ENCODE measurements at regions not wholly inside any gene's neighbourhood (a gene's known extent, or its start where the extent isn't known, plus 50 kb on each side); places are given as distances from the start of the nearest gene placed in this dataset.

GRCh38 chr21:17979763-17980162 is 160.6 kb upstream of the C21orf91 start:
- DNase-seq (ENCODE audit: low read depth): no peak

- no peak for DNase-seq (ENCODE audit: low read depth)
Observed at GRCh38 chr21:17978895-17979294, 159.7 kb upstream of the C21orf91 start.

GRCh38 chr21:17976691-17977090 is 157.5 kb upstream of the C21orf91 start:
- DNase-seq (ENCODE audit: low read depth): no peak

DNA sequence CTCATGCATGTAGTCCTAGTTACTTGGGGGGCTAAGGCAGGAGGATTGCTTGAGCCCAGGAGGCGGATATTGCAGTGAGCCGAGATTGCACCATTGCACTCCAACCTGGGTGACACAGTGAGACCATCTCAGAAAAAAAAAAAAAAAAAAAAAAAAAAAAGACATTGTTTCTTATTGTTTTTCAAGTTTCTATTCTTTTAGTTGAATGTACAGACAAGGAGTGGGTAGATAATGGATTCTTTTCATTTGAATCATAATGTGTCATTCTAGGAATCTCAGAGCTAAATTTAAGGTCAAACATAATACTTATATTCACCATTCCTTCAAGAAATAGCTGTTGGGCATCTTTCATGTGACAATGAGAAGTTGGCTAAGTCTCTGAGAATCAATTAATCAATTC is 157.0 kb upstream of the C21orf91 start:
- DNase-seq (ENCODE audit: low read depth): no peak

DNA sequence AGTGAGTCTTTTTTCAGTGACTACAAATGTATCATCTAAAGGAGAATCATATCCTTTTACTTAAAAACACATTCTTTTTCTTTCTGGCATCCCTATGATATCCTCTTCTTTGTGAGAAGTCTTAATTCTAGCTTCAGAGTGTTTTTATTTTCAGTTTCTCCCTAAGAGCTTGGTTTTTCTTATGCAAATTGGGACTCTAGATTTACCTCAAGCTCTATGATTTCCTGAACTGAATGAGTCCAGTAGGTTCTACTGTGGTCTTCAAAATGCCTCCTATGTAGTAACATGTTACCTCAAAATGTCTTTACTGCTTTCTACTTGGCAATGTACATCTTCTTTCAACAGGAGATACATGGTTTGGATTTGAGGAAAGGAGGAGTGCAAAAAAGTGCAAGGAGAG is 148.2 kb upstream of the C21orf91 start:
- no peak for DNase-seq (ENCODE audit: low read depth)

GRCh38 chr21:17964716-17965115 is 145.6 kb upstream of the C21orf91 start:
- DNase-seq (ENCODE audit: low read depth): no peak

GRCh38 chr21:17964199-17964598 is 145.0 kb upstream of the C21orf91 start:
- no peak for DNase-seq (ENCODE audit: low read depth)

GRCh38 chr21:17950591-17950990 is 131.4 kb upstream of the C21orf91 start:
- DNase-seq (ENCODE audit: low read depth): no peak

DNA sequence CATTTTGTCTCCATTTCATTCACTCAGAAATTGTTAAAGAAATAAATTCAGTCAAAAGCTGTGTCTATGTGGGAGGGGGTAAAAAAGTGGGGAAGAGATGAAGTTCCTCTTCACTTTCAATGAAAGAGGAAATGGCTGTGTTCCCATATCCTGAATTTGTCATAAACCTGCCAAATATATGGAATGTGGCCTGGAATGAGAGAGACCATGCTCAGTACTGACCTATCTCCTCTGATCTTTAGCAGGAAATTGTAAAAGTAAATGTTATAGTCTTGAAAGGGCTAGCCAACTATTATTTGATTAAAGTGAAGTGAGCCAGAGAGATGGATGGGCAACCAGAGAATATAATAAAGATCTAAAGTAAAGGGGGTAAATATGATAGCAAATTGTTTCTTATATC is 130.3 kb upstream of the C21orf91 start:
- DNase-seq (ENCODE audit: low read depth): no peak

- DNase-seq (ENCODE audit: low read depth): no peak
Observed at GRCh38 chr21:17947531-17947930, 128.4 kb upstream of the C21orf91 start.

GRCh38 chr21:17931080-17931479 is 111.9 kb upstream of the C21orf91 start:
- no peak for DNase-seq (ENCODE audit: low read depth)

DNA sequence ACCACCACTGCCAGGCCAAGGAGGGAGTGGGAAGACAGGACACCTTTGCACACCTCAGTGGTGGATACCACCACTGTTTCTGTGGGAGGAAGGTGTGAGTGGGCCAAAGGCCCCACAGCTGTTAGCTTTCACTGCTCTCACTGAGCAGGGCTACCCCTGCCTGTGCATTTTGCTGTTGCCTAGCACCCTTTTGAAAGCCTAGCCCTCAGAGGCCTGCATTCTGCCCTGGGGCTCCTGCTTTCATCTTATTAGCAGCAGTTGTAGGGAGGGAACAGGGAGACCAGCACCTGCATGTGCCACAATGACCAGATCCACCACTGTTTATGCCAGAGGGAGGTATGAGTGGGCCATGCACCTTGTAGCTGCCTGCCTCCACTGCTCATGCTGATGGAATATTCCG is 110.9 kb upstream of the C21orf91 start:
- DNase-seq (ENCODE audit: low read depth): no peak

DNA sequence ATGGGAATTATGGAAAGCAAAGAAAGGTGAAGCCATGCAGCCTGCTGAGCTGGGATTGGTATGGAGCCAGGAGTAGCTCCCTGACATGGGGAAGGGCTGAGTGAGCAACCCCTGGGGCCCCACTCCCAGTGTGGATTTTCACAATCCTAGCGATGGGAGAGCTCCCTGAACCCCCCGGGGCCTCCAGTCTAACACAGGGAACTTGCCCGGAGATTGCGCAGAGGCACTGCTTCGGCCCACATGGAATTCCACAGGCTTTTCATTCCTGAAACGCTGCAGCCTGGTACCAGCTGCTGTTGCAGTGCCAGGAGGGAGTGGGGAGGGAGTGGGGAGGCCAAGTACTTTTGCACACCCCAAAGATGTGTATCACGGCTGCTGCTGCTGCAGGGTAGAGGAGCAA is 110.4 kb upstream of the C21orf91 start:
- no peak for DNase-seq (ENCODE audit: low read depth)

- peak; percentile 6 for DNase-seq (ENCODE audit: low read depth)
Observed at GRCh38 chr21:17925899-17926298, 106.7 kb upstream of the C21orf91 start.

DNA sequence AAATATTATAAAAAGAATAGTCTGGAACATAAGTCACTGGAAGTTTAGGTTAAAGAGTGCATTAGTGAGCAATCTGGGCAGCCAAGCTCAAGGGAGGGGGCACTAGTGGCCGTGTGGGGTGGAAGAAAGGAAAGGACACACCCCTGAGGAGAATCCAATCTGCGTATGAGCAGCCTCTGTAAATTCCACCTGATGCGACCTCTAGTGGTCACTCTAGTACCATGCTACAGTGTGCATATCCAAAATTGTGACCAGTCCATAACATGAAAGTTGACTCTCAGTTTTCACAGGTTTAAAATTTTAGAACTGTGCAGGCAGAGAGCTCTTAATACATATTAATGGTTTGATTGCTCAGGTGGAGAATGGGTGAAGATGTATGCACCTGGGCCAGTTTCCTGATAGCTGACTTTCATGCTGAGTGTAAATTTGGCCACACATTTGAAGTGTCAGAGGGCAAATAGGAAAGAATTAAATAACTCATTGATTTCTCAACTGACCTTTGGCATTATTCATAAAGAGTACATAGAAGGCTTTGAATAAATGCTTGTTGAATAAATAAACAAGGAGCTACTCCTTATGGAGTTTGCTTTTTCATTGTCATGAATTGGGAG is 105.9 kb upstream of the C21orf91 start:
- peak; percentile 15 for DNase-seq (ENCODE audit: low read depth)

DNA sequence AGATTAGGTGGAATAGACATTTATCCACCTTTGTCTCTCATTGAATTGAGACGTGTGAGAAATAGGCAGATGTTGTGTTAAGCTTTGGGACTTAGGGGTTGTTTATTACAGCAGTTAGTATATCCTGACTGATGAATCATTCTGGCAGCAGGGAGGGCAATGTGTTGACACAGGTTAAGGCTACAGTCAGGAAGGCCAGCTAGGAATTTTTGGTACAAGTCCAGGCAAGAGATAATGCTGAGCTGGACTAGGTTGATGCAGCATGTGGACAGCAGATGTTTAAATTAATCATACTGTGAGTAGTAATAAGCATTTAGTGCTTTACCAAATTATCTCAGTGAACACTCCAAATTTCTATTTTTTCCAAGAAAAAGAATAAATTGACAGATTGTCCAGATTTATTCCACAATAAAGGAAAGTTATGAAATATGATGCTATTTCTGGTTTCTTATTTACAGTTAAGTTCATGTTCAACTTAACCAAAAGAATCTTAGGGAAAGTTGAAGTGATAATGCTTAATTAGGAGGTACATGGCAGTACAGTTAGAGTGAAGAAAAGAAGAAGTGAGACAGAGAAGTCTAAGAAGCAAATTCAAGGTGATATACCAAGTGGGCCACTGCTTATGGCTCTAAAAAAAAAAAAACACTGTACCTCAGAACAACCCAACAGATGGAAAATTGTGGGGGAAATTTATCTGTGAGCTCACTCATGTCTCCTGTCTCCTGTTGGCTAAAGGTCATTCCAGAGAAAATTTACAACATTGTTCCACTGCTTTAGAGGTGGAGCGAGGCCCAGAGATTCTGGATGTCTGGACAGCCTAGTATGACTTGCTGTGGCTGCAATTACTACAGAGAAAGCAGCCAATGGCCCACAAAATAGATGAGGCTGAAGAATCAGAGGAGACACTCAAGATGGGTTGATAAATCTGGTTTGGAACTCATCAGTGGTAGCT is 102.7 kb upstream of the C21orf91 start:
- DNase-seq (ENCODE audit: low read depth): peak; percentile 31

DNA sequence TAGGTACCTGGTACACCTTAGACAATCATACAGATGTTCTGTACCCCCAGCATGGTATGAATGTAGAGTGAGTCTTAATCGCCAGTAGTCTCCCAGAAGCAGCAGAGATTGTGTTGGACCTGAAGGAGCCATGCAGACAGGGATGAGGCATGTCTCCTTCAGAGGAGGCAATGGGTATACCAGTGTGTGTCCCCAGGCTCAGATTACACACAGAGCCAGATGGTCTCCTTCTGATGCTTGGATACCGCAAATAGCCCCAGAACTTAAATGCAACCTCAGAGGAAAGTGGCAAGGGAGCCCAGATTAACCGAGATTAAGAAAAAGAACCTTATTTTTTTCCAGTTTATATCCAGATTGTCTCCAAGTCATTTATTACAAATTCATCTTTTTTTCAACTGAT is 96.8 kb upstream of the C21orf91 start:
- DNase-seq (ENCODE audit: low read depth): no peak

- DNase-seq (ENCODE audit: low read depth): no peak
Observed at GRCh38 chr21:17911628-17912027, 92.5 kb upstream of the C21orf91 start.

DNA sequence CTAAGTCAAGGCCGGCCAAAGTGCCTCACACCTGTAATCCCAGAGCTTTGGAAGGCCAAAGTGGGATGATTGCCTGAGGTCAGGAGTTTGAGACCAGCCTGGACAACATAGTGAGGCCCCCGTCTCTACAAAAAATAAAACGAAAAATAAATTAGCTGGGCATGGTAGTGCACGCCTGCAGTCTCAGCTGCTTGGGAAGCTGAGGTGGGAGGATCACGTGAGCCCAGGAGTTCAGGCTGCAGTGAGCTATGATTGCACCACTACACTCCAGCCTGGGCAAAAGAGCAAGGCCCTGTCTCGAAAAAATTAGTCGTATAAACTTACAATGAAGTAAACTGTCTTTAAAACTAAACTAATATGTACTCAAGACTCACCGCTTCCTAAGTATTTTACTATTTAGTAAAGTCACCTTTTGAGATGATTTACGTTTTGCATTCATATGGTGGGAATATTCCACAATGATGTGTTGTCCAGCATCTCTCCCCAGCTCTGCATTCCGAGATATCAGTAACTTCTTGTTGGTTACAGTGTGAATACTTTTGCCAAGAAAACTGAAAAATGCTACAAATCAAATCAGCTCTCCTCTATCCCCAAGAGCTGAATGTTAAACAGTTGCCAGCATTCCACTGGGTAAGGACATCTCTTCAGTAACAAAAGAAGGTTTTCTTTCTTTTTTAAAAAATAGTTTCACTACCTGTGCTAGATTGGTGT is 84.9 kb upstream of the C21orf91 start:
- DNase-seq (ENCODE audit: low read depth): no peak

DNA sequence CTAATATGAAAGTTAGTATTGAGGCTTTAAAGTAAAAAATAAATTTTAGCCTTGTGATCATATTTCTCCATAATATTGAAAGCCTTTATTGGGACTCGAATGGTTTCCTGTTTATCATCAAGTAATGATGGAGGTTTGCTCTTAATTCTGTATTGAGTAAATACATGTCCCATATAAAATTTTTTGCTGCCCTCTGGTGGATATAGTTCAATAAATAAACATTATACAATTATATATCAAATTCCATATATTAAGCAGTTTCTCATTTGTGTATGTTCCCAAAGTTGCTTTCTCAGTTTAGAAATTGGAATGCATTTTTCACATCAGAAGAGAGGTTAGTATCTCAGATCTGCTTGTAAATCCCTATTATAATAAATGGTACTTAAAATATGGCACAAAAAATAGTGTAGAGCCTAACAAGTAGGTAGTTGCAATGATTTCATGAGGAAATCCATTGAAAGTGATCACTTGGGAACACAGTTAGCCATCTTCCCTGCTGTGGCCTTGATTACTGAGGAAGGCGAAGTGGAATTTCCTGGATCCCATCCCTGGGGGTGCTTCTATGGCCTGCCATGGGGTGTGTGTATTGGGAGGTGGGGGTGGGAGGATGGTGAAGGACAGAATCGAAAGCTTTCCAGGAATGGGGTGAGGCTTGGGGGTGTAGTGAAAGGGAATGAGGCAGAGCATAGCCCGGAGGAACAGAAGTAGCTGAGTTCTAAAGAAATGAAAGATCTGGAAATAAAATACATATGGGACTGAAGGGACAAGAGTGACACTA is 84.1 kb upstream of the C21orf91 start:
- peak; percentile 5 for DNase-seq (ENCODE audit: low read depth)

- no peak for DNase-seq (ENCODE audit: low read depth)
Observed at GRCh38 chr21:17901458-17902079, 82.4 kb upstream of the C21orf91 start.

DNA sequence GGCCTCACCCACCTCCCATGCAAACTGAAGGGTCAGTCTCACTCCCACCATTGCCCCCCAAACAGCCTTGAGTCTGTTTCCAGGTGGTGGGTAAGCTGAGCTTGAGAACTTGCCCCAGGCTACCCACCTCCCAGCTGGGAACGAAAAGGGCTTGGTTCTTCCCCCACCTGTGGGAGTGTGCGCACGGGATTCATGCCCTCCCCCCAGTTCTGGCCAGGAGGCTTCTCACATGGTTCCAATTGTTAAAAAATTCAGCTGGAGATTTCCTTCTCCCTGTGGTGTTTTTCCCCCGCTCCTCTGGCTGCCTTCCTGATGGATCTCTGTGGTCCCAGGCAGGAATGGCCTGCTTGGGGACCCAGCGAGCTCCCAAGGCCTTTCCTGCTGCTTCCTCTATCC is 81.8 kb upstream of the C21orf91 start:
- no peak for DNase-seq (ENCODE audit: low read depth)
